ENCODE measurements at regions not wholly inside any gene's neighbourhood (a gene's known extent, or its start where the extent isn't known, plus 50 kb on each side); places are given as distances from the start of the nearest gene placed in this dataset.

GRCh38 chr1:229028544-229028943 lies 242.4 kb upstream of the RAB4A start:
- TF ChIP-seq CTCF (conservative IDR thresholded peaks at IDR 0.05; ENCODE audit: low read depth, low read length) (no peak), EZH2 (IDR thresholded peaks at IDR 0.05; ENCODE audit: borderline replicate concordance, low read depth, low read length, poor library complexity, severe bottlenecking) (no peak)
